Hematopoietic multipotent progenitor cell treated with erythropoietin and hydrocortisone succinate and interleukin-3 and kit ligand, for 4 days (in vitro differentiated cells): ENCODE measurements at regions not wholly inside any gene's neighbourhood (a gene's known extent, or its start where the extent isn't known, plus 50 kb on each side); places are given as distances from the start of the nearest gene placed in this dataset.

Experiments
- DNase-seq: peaks from one replicate; pipeline ENCODE4 v3.0.0-alpha.2; 2015

DNA sequence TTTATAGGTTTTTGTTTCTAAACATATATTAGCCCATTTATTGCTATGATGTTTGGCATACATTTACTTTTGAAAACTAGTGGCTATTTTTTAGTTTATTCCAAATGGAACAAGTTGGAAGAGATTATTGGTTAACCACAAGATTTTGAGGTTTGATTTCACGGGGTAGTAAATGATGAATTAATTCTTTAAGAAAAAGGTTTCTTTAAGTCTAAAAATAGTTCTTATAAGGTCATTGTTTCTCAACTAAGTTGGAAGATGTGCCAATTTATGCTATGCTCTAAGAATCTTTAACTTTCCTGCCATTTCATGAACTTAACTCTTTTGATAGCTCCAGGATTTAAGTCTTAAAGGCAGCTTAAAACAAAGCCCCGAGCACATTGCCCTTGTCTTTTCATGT is 183.8 kb downstream of the LMO4 start:
- no peak for DNase-seq

DNA sequence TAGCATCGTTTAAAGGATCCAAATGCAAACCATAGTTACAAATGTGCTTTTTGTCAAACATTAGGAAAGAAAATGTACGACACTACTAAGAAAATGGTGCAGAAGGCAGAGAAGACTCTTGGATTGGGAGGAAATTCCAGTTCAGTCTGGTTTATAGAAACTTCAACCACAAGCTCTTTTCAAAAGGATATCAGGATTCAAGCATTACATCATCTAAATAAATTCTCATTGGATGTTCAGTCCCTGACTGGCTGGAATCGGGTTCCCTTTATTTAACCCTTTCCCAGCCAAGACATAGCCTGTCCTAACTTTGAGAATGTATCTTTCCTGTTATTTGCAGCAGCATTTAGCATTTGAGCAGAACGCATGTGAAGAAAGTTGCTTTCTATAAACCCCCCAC is 184.6 kb downstream of the LMO4 start:
- DNase-seq, result no peak

DNA sequence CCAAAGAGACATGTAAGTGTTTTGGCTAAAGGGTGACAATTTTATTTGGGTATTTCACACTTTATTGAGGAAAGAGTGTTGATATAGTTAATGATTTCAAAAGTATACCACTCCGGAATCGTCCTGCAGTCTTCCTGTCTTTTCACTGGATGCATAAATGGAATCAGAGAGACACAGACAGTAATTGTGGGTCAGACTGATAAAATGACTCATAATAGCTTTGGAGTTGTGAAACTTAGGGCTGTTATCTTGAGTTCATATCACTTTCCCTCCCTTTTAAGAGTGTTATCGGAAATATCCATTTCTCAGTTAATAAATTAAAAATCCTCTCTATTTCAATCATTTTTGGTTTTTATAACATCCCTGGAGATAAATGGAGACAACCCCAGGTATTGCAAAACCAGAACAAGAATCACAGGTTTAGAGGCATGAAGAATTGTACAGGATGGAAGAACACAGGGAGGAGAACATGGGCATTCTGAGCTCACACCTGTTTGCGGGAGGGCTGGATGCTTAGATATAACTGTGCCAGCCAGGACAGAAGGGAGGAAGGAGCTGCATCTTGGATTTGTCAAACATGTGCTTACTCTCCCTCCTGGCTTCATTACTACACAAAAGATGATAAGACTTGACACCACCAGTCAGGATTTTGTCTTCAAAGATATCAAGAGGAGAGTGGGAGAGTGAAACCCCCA is 185.4 kb downstream of the LMO4 start:
- DNase-seq, result no peak

DNA sequence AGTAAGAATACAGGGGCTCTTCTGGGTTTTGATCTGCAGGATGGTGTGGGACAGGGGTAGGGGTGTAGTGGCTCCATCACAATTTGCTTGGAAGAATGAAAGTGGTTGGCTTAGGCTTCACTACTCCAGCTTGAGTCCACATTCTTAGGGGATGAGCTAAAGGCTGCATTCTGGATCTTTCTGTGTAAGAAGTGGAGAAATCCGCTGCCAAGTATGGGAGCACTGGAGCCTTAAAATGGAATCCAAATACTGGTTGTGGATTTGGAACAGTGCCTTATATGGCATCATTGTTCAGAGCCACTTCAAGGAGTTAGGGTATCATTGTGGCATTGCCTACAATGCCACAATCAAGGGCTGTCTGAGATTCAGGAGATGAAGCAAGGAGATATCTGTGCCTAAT is 187.1 kb downstream of the LMO4 start:
- DNase-seq, result no peak

DNA sequence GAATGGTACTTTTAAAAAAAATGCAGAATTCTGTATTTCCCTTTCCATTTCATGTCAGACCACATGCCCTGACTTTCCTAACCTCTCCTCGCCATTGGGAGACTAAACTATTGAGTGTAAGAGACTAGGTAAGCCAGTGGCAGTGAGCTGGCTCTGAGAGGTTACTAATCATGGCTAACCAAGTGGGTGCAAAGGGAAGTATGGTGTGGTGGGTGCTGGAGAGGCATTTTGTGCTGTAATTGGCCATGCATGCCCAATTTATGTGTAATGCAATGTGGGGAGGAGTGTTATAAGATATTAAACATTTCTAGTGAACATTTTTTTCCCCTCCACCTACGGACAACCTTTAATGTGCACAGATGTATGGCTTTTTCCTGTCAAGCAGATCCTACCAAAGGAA is 190.1 kb downstream of the LMO4 start:
- DNase-seq, result no peak

DNA sequence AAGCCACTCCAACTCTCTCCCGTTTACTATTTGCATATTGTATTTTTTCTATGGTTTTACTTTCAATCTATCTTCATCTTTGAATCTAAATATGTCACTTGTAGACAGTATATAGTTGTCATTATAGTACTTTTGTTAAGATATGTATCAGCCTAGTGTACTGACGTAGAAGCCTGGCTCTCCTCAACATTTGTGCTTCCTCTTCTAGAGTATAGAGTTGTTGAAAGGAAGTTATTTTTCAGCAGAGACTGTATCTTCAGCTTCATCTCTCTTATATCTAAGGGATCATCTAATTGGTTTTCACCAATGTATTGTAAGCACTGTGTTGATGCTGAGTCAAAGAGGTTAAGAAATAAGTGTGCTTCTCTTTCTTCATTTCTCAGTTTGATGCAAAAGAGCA is 192.8 kb downstream of the LMO4 start:
- peak; percentile 63 for DNase-seq

DNA sequence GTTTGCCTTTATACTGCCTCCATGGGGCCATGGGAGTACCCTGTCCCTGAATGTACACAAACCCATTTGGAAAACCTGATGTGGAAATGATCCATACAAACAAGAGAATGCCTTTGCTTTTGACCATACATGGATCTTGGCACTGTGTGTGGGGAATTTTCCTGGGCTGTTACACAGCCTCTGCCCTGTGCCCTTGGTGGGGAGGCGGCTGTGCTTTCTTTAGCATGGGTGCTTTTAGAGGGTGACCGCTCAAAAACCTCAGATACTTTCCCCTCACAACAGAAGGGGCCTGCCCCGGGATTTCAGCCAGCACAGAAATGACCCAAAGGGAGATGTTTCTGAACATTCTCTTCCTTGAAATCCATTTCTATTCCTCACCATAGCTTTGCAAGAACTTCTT is 194.8 kb downstream of the LMO4 start:
- no peak for DNase-seq

DNA sequence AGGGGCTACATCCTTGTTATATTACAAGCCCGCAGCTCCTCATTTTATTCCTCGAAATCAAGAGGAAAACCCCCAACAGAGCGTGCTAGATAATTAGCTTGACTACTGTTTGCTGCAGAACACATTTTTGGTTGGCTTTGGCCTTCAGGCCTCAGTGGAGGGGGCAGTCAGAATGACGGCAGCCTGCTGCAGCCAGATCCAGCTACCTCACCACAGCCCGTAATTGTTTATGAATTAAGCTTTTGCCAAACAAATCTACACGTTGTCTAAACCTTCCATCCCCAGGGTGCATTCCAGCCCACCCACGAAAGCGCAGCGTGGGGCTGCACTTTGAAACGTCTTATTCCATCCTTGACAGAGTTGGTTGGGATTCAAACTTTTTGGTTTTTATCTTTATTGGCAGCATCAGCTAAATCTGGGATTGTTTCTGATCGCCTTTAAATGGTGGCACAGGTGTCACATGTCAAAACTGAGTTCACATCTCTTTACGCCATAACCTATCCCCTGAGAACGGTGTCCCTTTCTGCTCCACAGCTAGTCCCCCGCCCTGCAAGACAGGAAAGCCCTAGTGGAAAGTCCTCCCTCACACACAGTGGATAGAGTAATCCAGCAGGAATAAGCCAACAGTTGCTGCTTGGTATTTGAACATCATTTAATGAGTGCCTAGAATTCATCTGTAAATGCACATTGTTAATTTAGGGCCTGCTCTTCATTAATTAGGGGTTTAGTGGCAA is 195.5 kb downstream of the LMO4 start:
- DNase-seq, result no peak

DNA sequence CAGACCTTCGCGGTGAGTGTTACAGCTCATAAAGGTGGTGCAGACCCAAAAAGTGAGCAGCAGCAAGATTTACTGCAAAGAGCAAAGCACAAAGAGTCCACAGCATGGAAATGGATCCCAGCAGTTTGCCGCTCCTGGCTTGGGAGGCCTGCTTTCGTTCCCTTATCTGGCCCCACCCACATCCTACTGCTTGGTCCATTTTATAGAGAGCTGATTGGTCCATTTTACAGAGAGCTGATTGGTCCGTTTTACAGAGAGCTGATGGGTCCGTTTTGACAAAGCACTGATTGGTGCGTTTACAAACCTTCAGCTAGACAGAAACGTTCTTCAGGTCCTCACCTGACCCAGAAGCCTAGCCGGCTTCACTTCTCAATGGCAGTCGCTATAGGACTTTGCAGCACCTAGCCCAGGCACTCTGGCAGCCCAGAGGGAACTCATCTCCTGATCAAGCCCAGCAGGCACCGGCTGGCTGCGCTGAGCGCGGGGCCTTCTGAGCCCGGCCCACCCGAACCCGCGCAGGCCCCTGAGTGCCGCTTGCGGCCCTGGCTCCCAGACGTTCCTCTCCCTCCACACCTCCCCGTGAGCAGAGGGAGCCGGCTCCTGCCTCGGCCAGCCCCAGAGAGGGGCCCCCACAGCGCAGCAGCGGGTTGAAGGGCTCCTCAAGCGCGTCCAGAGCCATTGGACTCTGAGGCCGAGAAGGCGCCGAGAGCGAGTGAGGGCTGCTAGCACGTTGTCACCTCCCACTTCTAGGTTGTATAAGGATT is 200.3 kb downstream of the LMO4 start:
- no peak for DNase-seq

DNA sequence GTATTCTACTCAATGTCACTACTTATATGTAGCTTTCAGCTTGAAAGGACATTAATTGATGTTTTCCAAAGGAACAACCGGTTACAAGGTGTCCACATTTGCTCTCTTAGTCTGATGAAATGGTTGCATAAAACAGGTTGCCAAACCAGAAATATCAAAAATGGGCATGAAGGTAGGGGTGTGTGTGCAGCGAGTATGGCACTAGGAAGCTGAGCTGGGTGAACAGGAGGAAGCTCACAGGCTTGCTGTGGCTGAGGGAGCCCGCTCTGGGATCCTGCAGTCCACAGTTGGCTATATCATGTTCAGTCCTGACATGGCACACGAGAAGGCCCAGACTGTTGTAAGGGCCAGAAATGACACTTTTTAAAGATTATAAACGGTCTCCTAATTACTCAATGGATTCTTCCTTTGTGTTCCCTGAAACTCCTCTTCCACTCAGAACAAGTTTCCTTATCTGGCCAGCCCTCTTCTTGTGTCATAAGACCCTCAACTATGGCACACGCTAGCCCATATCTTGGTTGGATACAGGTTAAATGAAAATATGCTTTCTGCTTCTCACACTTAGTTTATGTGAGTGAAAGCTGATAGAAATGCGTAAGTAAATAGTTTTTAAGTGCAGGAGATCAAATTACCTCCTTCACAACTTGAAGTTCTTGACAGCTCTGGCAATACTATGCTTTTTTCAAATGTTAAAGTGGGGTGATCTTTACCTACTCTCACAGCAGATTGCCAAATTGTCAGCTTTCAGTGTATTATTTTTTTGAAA is 201.5 kb downstream of the LMO4 start:
- DNase-seq, result no peak

DNA sequence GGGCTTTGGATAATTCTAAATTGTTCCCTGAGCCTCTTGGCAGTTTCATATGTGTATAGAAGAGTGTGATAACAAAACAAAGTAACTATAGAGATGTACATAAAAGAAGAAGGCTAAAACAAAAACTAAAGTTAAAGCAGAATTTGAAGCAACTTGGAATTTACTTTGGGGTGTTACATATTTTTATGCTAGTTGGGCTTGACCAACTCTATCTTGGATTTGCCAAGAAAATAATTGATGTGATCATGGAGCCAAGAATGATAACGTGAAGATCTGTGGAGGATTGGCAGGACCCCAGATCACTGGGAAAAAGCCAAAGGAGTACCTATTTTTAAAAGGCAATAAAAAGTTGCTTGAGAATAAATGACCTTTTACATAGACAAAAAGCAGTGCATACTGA is 206.9 kb downstream of the LMO4 start:
- DNase-seq, result no peak

DNA sequence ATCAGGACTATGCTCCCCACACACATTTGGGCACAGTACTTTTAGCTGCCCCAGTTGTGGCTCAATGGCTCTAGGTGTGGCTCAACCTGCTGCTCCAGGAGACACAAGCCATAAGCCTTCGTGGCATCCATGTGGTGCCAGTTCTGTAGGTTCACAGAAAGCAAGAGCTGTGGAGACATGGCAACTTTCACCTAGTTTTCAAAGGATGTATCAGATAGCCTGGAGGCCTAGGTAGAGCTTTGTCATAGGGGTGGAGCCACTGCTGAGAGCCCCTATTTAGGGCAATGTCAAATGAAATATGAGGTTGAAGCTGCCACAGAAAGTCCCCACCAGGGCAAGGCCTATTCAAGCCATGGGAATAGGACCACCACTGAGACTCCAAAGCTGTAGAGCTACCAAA is 210.5 kb downstream of the LMO4 start:
- DNase-seq, result no peak

DNA sequence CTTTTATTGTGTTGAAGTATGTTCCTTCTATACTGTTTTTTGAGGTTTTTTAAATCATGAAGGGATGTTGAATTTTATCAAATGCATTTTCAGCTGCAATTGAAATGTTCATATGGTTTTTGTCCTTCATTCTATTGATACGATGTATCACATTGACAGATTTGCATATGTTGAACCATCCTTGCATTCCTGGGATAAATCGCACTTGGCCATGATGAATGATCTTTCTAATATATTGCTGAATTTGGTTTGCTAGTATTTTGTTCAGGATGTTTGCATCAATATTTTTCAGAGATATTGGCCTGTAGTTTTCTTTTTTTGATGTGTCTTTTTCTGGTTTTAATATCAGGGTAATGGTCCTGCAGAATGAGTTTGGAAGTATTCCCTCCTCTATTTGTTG is 214.0 kb downstream of the LMO4 start:
- no peak for DNase-seq

DNA sequence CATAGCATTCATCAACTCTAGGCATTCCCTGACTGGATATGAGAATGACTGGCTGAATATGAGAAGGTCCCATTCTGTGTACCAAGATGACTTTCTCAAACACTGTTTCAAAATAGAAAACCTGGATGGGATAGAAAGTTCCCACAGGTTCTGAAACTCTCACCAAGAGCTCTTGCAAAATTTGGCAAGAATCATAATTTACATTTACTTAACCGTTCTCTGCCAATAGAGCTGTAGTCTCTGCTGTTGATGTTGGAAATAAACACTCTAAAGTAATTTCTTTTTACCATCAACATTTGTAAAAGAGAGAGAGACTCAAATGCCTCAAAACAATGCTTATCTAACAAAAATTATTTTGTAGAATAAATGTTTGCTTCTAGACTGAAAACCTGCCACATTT is 221.1 kb downstream of the LMO4 start:
- DNase-seq, result no peak

DNA sequence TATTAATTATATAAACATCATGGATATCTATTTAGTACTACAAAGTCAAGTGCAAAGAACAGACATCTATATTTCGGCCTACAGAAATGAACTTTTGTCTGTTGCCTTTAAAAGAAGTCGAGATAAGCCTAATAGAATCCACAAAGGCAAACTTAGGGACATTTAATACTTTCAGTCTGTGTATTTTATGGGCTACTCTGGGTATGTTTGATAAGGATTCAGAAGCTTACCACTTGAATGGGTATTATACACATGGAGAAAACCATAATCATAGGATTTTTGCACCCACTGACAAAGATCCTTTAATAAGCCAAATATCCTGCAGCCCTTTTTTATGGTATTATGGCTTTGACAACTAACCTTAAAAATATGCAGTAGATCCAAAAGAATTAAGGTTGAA is 224.8 kb downstream of the LMO4 start:
- no peak for DNase-seq

DNA sequence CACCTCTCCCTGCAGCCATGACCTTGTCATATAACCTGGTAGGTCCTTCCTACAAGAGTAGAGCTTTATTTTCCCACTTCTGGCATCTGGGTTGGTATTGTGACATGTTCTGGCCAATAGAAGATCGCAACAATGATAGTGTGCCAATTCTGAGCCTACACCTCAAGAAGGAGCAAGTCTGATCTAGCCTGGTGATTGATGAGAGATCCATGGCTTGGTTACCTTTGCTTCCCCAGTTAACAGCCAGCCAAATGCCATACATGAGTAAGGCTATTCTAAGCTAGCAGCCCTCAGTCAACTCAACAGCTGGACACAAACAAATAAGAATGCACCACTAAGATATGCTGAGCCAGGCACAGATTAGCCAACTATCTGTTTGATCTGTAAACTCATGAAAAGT is 226.7 kb downstream of the LMO4 start:
- no peak for DNase-seq

DNA sequence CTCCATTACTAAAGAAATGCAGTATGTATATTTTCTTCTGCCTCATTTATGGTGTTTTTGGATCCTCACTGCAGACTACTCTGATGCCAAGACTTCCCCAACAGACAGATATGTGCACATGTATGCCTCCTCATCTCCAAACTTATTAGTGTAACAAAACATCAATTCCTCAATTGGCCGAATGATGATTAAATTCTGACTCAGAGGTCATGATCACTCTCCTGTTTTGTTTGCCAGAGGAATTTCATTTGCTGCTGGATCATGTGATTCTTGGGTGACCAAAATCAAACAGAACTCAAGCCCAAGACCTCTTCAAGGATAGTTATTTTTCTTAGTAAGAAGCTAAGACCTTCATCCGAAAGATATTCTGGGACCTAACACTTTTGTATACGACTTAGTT is 227.6 kb downstream of the LMO4 start:
- no peak for DNase-seq

DNA sequence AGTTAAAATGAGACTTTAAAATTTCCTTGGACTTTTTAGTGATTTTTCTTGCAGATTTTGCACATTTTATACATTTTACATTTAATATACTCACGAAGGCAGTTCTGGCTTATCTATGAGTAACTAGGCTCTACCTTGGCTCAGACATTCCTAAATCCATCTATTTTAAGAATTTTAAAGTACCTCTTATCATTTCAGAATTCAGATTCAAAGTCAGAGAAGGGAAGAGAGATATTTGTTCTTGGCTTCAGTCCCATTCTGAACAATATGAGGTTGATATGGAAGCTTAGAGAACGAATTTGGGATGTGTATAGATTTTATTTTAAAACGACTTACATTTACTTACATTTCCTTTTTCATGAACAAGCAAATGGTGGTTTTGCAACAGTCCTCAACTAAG is 230.2 kb downstream of the LMO4 start:
- no peak for DNase-seq

DNA sequence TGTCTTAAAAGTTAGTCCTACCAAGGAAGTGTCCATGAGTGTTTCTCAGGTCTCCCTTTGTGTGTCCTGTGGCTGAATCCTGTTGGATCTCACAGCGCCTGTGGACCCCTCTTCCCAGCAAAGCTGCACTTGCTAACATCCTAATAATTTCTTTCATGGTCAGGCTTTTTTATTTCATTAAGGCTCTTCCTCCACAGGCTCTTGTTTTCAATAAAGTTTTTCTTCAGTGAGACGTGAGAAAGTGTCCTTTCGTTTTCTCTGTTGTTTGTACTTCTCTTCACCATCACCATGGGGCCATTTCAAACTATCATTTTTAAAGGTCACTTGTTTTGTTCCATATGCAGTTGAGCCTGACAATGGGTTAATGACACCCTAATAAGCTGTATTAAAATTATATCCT is 231.5 kb downstream of the LMO4 start:
- DNase-seq, result no peak

DNA sequence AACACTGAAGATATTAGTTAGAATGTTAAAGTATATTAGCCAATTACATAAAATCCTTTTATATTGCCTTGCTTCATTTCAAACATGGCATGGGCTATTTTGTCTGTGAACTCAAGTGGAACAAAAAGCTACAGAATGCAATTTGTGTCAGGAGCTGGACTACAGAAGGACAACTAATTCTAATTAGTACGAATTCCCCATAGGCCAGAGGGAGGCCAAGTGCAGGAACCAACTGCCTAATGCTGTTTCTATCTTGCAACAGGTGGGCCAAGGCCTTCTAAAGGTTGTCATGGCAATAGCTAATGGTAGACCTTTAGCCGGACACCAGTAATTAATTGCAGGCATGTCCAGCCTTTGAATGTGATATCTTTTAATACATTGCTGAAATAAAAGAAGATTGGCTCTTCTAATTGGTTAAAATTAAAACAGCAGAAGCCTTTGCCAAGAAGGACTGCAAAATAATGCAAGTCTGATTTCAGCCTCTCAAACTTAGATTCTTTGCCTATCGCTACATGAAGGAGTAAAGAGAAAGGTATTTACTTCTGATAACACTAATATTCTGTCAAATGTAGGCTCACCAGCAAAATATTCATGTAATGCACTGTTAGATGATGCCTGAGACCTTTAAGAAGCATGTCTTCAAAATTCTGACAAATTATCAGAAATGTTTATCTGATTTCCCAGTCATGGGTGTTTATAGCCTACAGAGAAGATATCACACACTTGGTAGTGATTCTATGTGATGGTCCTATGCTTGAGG is 232.1 kb downstream of the LMO4 start:
- no peak for DNase-seq

DNA sequence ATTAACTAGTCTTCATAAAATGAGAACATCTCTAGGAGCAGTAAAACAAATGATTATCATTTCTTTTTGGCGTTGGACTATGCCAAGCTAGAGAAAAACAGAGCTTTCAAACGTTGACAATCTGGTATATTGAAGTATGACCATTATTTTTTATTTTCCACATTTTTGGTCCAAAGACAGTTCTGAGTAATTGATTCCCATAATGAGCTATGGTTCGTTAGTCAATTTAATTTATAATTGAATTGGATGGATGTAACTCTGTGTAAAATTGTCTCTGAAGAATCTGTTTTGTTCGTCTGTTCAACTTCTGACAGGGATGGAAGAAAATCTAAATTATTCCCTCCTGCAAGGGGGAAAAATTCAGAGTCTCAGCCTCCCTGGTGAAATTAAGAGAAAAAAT is 234.5 kb downstream of the LMO4 start:
- DNase-seq, result no peak

DNA sequence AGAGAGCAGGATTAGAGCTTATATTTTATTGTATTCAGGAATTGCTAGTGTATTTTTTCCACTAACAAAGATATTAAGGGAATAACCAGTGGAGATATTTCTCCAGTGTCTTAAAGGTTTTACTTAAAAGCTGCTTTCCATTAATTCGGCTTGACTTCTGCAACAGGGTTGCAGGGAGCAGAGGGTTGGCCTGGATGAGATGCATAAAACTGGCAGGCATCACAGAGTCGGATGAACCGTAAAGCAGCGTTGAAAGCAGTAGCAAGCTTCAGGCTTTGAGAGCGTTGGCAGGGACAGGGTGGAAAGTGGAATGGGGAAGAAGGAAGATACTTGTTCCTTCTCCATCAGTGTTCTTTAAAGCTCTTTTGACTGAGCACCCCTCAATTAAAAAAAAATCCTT is 237.2 kb downstream of the LMO4 start:
- DNase-seq, result no peak

DNA sequence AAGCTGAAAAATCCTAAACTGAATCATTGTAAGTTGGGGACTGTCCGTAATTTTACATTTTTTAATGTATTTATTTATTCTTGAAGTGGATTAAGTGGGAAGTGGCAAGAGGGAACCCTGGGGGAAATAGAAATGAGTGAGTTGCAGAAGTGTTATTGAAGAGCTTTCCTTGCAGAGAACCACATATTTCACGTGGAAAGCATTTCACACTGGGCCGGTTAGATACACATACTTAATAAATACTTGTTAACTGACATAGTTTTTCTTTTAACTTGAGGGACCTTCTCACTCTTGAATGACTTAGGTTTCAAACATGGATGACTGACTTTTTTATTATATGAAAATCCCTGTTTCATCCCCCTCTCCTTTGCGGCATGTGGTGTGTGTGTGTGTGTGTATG is 239.3 kb downstream of the LMO4 start:
- no peak for DNase-seq
